Neuronal stem cell (in vitro differentiated cells): ENCODE measurements at regions not wholly inside any gene's neighbourhood (a gene's known extent, or its start where the extent isn't known, plus 50 kb on each side); places are given as distances from the start of the nearest gene placed in this dataset.

Experiments used
- DNase-seq: peaks from one replicate; pipeline ENCODE4 v3.0.0-alpha.2; 2013; ENCODE audit warnings: low spot score
- H2AFZ ChIP-seq: one replicate; pipeline ENCODE4 v1.6.1; 2013; ENCODE audit warnings: mild to moderate bottlenecking, low read length, inconsistent platforms
- H2AK5ac ChIP-seq: 2 replicates; pipeline ENCODE4 v1.6.1; 2013; ENCODE audit warnings: low read depth, mild to moderate bottlenecking, inconsistent platforms, low read length, moderate library complexity, mixed read lengths
- H2BK120ac ChIP-seq: 2 replicates; pipeline ENCODE4 v1.6.1; 2013; ENCODE audit warnings: low read depth, mild to moderate bottlenecking, inconsistent platforms, low read length, moderate library complexity, mixed read lengths
- H2BK12ac ChIP-seq: one replicate; pipeline ENCODE4 v1.6.1; 2013; ENCODE audit warnings: low read length, inconsistent platforms
- H2BK15ac ChIP-seq: 2 replicates; pipeline ENCODE4 v1.6.1; 2013; ENCODE audit warnings: mild to moderate bottlenecking, low read length, inconsistent platforms, mixed read lengths
- H2BK5ac ChIP-seq: one replicate; pipeline ENCODE4 v1.6.1; 2013; ENCODE audit warnings: inconsistent platforms, mild to moderate bottlenecking, low read length, moderate library complexity
- H3K14ac ChIP-seq: one replicate; pipeline ENCODE4 v1.6.1; 2013; ENCODE audit warnings: low read length, inconsistent platforms
- H3K18ac ChIP-seq: 2 replicates; pipeline ENCODE4 v1.6.1; 2013; ENCODE audit warnings: low read length, inconsistent platforms
- H3K23ac ChIP-seq: 2 replicates; pipeline ENCODE4 v1.6.1; 2013; ENCODE audit warnings: low read depth, mild to moderate bottlenecking, mixed read lengths, low read length, inconsistent platforms; ENCODE audit not compliant: poor library complexity
- H3K27ac ChIP-seq: replicated peaks from 3 replicates; pipeline ENCODE4 v1.5.1; 2013; ENCODE audit warnings: low read length, inconsistent platforms
- H3K27me3 ChIP-seq, 3 experiments: 2 replicates each; pipeline ENCODE4 v1.6.1; 2013; ENCODE audit warnings: low read length in 3 of 3, mild to moderate bottlenecking in 2 of 3, inconsistent platforms in 1 of 3, low read depth in 1 of 3, mixed read lengths in 1 of 3, moderate library complexity in 1 of 3; ENCODE audit not compliant: control insufficient read depth in 3 of 3, insufficient read depth in 3 of 3
- H3K36me3 ChIP-seq, 2 donors: replicated peaks in 1 of 2; 2 replicates each; pipeline ENCODE4 v1.6.1; 2013; ENCODE audit warnings: low read length in 2 of 2; ENCODE audit not compliant: control insufficient read depth in 2 of 2, insufficient read depth in 2 of 2
- H3K4ac ChIP-seq: 2 replicates; pipeline ENCODE4 v1.6.1; 2013; ENCODE audit warnings: inconsistent platforms, mild to moderate bottlenecking, low read length, moderate library complexity
- H3K4me1 ChIP-seq, 2 donors: 1 replicate in 1 of 2; 2 replicates in 1 of 2; pipeline ENCODE4 v1.6.1; 2013; ENCODE audit warnings: low read length in 2 of 2, low read depth in 1 of 2; ENCODE audit not compliant: control insufficient read depth in 2 of 2, insufficient read depth in 1 of 2
- H3K4me2 ChIP-seq: one replicate; pipeline ENCODE4 v1.6.1; 2013; ENCODE audit warnings: mild to moderate bottlenecking, low read length, inconsistent platforms; ENCODE audit not compliant: insufficient read depth, poor library complexity, severe bottlenecking
- H3K4me3 ChIP-seq, 2 donors: 2 replicates each; pipeline ENCODE4 v1.5.1; 2013; ENCODE audit warnings: low read length in 2 of 2, mild to moderate bottlenecking in 2 of 2, inconsistent platforms in 1 of 2, moderate library complexity in 1 of 2
- H3K79me1 ChIP-seq: one replicate; pipeline ENCODE4 v1.6.1; 2013; ENCODE audit warnings: low read depth, mild to moderate bottlenecking, inconsistent platforms, low read length, moderate library complexity
- H3K9ac ChIP-seq: one replicate; pipeline ENCODE4 v1.6.1; 2013; ENCODE audit warnings: mild to moderate bottlenecking, low read depth, low read length, inconsistent platforms; ENCODE audit not compliant: poor library complexity
- H3K9me3 ChIP-seq, 2 donors: replicated peaks in 1 of 2; 2 replicates each; pipeline versions ENCODE3 to v1.6.1; 2013; ENCODE audit warnings: low read length in 2 of 2, mild to moderate bottlenecking in 2 of 2, inconsistent platforms in 1 of 2, low read depth in 1 of 2, mixed read lengths in 1 of 2, moderate library complexity in 1 of 2; ENCODE audit not compliant: control insufficient read depth in 2 of 2, insufficient read depth in 1 of 2
- H4K8ac ChIP-seq: one replicate; pipeline ENCODE4 v1.6.1; 2013; ENCODE audit warnings: low read depth, mild to moderate bottlenecking, inconsistent platforms, low read length, moderate library complexity
- H4K91ac ChIP-seq: one replicate; pipeline ENCODE4 v1.6.1; 2013; ENCODE audit warnings: low read length, low read depth, mild to moderate bottlenecking, inconsistent platforms; ENCODE audit not compliant: poor library complexity
- WGBS, 2 donors: extraction: QIAGEN DNeasy Blood & Tissue Kit; methylation state at CpG; one replicate each; pipeline ENCODE4 v1.1.7; 2013; ENCODE audit warnings: missing lambda C conversion rate in 2 of 2, mixed read lengths in 1 of 2; ENCODE audit not compliant: insufficient read length in 2 of 2, insufficient replicate concordance in 1 of 2; ENCODE audit errors: extremely low coverage in 2 of 2; 5-methylcytosine and 5-hydroxymethylcytosine counted together

DNA sequence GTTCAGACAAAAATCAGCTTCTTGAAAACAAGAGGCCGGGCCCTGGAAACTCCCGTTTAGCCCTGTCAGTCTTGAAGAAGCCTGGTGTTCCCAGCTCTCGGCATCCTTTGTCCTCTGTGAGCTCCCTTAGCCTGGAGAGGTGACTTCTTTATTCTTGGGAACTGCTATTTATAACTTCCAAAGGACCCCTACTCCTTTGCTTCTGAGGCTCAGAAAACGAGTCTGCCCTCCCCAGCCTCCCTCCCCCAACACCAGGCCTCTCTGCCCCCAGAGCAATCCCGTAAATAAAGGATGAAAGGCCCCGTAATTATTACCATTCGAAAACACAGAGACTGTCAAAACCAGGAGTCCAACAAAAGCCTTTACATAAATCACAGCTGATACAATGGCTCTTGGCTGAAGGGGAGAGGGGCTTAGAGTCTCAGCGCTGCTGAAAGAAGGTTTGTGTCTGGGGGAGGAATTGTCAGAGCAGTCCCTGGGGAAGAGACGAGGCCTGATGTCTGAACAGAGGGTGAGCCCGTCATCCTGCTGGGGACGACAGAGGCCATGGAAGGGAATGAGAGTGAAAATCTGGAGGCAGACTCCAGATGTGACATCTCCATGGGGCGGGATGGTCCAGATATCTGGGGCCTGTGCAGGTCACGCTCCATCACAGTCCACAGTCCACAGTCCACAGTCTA lies 283.0 kb downstream of the MYCN start:
- Histone ChIP-seq H2BK12ac (peak overlapping the region; percentile 77), H3K27ac (peak overlapping the region; percentile 81), H3K9me3 (peaks cover 11 to 12% of the 10 kb centered on the region in 2 donors), H2AFZ (peak overlapping the region; percentile 27), H3K23ac (no peak overlapping the region), H4K91ac (no peak overlapping the region), H3K4me2 (peak overlapping the region; percentile 30), H3K4me1 (peaks cover 25 to 39% of the 10 kb centered on the region in 2 donors), H3K27me3 (no peaks in the 10 kb centered on the region), H3K4ac (no peak overlapping the region), H2AK5ac (peak overlapping the region; percentile 91), H3K9ac (peak overlapping the region; percentile 64), H3K4me3 (peak overlapping the region in 1 of 2 donors; percentile 21), H3K14ac (no peak overlapping the region), H3K36me3 (peaks cover 0 to 4% of the 10 kb centered on the region in 2 donors), H2BK15ac (no peak overlapping the region), H2BK5ac (peak overlapping the region; percentile 4), H3K79me1 (no peaks in the 10 kb centered on the region), H2BK120ac (no peak overlapping the region), H3K18ac (peak overlapping the region; percentile 94), H4K8ac (no peak overlapping the region)
- WGBS, 2 donors, result no CpG with 5 or more reads among the region's 13 CpGs
- DNase-seq, result peak; percentile 64

DNA sequence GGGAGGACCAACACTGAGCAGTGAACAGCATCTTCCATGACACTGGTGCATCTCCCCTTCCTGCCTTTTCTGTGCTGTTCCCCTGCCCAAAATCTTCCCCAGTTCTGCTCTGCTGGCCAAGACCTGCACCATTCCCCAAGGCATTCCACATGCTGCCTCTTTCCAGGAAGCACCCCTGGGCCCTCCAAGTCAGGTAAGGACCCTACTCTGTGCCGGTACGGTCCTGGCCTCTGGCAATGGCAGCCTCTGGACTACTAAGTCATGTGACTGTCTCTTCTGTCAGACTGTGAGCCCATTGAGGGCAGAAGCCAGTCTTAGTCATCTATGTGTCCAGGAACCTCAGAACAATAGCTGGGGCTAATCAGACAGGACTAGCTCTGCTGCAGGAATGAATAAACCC lies 282.0 kb downstream of the MYCN start:
- Histone ChIP-seq H2BK12ac (peak overlapping the region; percentile 27), H2BK15ac (peak overlapping the region; percentile 96), H3K4ac (peak overlapping the region; percentile 72), H3K4me2 (no peak overlapping the region), H4K91ac (peak overlapping the region; percentile 28), H3K9ac (no peak overlapping the region), H3K79me1 (no peaks in the 10 kb centered on the region), H3K4me1 (peaks cover 27 to 36% of the 10 kb centered on the region in 2 donors), H3K23ac (no peak overlapping the region), H2AFZ (peak overlapping the region; percentile 26), H3K27ac (peak overlapping the region; percentile 81), H3K9me3 (peaks cover 11 to 12% of the 10 kb centered on the region in 2 donors), H3K36me3 (peaks cover 0 to 4% of the 10 kb centered on the region in 2 donors), H2BK5ac (peak overlapping the region; percentile 26), H3K4me3 (no peak overlapping the region), H3K14ac (no peak overlapping the region), H3K18ac (peak overlapping the region; percentile 84), H2BK120ac (no peak overlapping the region), H3K27me3 (no peaks in the 10 kb centered on the region), H2AK5ac (peak overlapping the region; percentile 98), H4K8ac (no peak overlapping the region)
- no CpG with 5 or more reads among the region's 2 CpGs for WGBS, 2 donors
- no peak for DNase-seq

DNA sequence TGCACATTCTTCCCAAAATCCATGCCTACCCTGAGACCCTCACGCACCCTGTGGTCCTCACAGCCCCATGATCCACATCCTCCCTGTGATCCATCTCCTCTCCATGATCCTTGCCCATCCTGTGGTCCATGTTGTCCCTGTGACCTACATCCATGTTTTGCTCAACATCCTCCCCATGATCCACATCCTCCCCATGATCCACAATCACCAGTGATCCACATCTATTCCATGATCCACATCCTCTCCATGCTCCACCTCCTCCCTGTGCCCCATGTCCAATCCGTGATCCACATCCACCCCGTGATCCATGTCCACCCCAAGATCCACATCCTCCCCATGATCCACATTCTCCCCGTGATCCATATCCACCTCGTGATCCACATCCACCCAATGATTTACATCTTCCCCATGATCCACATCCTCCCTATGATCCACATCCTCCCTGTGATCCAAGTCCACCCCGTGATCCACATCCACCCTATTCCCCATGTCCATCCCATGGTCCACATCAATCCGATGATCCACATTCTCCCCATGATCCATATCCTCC lies 281.2 kb downstream of the MYCN start:
- Histone ChIP-seq H3K79me1 (no peaks in the 10 kb centered on the region), H3K4ac (peak overlapping the region; percentile 45), H3K27me3 (no peaks in the 10 kb centered on the region), H4K8ac (no peak overlapping the region), H4K91ac (no peak overlapping the region), H2AK5ac (peak overlapping the region; percentile 98), H2AFZ (no peak overlapping the region), H3K14ac (no peak overlapping the region), H3K36me3 (peaks cover 0 to 4% of the 10 kb centered on the region in 2 donors), H2BK120ac (peak overlapping the region; percentile 74), H3K9ac (no peak overlapping the region), H3K27ac (no peak overlapping the region), H3K9me3 (peaks cover 11 to 12% of the 10 kb centered on the region in 2 donors), H3K4me3 (peak overlapping the region in 1 of 2 donors; percentile 0), H3K23ac (no peak overlapping the region), H3K18ac (peak overlapping the region; percentile 89), H3K4me1 (peaks cover 31 to 35% of the 10 kb centered on the region in 2 donors), H3K4me2 (no peak overlapping the region), H2BK15ac (peak overlapping the region; percentile 96), H2BK5ac (peak overlapping the region; percentile 2), H2BK12ac (peak overlapping the region; percentile 67)
- no peak for DNase-seq
- WGBS, 2 donors, result no CpG with 5 or more reads among the region's 7 CpGs

DNA sequence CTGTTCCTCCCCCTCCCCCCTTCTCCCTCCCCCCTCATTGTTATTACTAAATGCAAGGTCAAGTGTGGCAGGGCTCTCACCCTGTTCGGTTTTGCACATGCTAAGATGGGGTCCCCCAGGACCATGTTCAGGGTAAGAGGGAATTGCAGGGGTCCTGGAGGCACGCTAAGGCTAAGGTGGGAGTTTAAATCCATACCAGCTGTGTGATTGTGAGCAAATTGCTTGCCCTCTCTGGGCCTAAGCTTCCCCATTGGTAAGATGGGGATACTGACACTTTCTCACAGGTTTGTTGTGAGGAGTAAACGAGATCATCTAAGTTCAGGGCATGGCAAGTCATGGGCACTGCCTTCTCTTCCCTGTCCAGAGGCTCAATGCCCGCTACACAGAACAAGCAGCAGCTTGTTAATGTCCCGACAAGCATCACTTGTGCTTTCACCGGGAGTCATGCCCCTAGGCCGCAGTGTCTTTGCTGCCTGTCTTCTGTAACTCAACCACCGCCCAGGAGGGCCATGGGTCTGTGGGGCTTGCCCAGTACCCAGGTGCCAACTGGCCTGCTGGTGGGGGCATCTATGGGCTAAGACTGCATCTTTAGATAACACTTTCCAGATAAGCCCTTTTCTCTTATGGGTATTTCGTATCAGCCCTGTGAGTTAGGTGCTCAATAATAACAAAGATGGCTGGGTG lies 279.1 kb downstream of the MYCN start:
- Histone ChIP-seq H2BK12ac (peak overlapping the region; percentile 78), H4K91ac (no peak overlapping the region), H3K27me3 (no peaks in the 10 kb centered on the region), H3K9ac (no peak overlapping the region), H3K4ac (no peak overlapping the region), H3K4me2 (no peak overlapping the region), H3K27ac (no peak overlapping the region), H2BK5ac (no peak overlapping the region), H2BK15ac (peak overlapping the region; percentile 2), H2AK5ac (no peak overlapping the region), H2AFZ (no peak overlapping the region), H3K9me3 (peaks cover 11 to 12% of the 10 kb centered on the region in 2 donors), H3K36me3 (peaks cover 0 to 4% of the 10 kb centered on the region in 2 donors), H3K4me1 (peaks cover 32 to 49% of the 10 kb centered on the region in 2 donors), H3K23ac (no peak overlapping the region), H2BK120ac (no peak overlapping the region), H3K14ac (no peak overlapping the region), H4K8ac (no peak overlapping the region), H3K79me1 (no peaks in the 10 kb centered on the region), H3K4me3 (no peak overlapping the region), H3K18ac (peak overlapping the region; percentile 67)
- WGBS, 2 donors, result no CpG with 5 or more reads among the region's 9 CpGs
- no peak for DNase-seq
